WI38 (cell line): ENCODE measurements at regions not wholly inside any gene's neighbourhood (a gene's known extent, or its start where the extent isn't known, plus 50 kb on each side); places are given as distances from the start of the nearest gene placed in this dataset.
"Not testable (repeated sequence)": the region's sequence is repeated elsewhere in the genome, so short reads cannot be mapped to it uniquely, and the experiment has no call there.

ENCODE experiments used
- H3K4me3 ChIP-seq: 2 replicates; pipeline ENCODE4 v1.5.1; 2011; ENCODE audit warnings: low read depth, mild to moderate bottlenecking, control low read depth, low read length
- TF ChIP-seq, protein P1 (sequence below): IDR thresholded peaks from 2 replicates; pipeline ENCODE4 v1.5.1; 2012; ENCODE audit warnings: low read depth, mild to moderate bottlenecking, control low read depth, low read length

- no peak overlapping the region for H3K4me3 ChIP-seq
- TF ChIP-seq, protein P1, sequence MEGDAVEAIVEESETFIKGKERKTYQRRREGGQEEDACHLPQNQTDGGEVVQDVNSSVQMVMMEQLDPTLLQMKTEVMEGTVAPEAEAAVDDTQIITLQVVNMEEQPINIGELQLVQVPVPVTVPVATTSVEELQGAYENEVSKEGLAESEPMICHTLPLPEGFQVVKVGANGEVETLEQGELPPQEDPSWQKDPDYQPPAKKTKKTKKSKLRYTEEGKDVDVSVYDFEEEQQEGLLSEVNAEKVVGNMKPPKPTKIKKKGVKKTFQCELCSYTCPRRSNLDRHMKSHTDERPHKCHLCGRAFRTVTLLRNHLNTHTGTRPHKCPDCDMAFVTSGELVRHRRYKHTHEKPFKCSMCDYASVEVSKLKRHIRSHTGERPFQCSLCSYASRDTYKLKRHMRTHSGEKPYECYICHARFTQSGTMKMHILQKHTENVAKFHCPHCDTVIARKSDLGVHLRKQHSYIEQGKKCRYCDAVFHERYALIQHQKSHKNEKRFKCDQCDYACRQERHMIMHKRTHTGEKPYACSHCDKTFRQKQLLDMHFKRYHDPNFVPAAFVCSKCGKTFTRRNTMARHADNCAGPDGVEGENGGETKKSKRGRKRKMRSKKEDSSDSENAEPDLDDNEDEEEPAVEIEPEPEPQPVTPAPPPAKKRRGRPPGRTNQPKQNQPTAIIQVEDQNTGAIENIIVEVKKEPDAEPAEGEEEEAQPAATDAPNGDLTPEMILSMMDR = no peak
Observed at GRCh38 chr12:9363145-9363544, 154.9 kb upstream of the PZP start.

GRCh38 chr12:9361879-9362326 lies 153.7 kb upstream of the PZP start:
- no peak overlapping the region for H3K4me3 ChIP-seq
- TF ChIP-seq, protein P1 = no peak

DNA sequence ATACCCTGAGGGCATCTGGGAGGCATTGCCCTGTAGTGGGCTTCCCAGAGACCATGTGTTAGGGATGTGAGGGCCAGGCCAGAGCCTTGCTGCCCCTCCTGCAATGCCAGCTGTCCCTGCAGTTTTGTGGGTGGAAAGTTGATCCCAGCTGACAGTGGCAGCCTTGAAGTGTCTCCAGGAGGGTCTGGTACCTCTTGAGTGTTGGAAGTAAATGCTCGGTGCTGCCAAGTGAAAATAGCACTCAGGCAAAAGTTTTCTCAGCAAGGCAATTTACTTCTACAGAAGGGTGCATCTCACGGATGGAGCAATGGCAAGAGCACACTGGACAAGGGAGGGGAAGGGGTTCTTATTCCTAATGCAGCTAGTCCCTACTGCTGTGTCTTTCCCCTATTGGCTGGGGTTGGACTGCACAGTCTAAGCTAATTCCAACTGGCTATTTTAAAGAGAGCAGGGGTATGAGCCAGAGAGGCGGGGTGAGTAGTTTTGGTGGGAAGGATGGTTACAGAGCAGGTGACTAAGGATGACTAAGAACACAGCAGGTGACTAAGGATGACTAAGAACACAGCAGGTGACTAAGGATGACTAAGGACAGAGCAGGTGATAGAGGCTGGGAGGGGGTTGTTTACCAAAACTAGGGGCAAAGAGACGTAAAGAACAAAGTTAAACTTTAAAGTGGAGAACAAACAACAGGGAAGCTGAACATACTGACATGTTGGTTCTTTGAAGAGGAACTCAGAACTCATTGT lies 146.0 kb upstream of the PZP start:
- H3K4me3 ChIP-seq = not testable (repeated sequence)

GRCh38 chr12:9351136-9351535 lies 142.9 kb upstream of the PZP start:
- H3K4me3 ChIP-seq = no peak overlapping the region
- TF ChIP-seq, protein P1 = no peak

DNA sequence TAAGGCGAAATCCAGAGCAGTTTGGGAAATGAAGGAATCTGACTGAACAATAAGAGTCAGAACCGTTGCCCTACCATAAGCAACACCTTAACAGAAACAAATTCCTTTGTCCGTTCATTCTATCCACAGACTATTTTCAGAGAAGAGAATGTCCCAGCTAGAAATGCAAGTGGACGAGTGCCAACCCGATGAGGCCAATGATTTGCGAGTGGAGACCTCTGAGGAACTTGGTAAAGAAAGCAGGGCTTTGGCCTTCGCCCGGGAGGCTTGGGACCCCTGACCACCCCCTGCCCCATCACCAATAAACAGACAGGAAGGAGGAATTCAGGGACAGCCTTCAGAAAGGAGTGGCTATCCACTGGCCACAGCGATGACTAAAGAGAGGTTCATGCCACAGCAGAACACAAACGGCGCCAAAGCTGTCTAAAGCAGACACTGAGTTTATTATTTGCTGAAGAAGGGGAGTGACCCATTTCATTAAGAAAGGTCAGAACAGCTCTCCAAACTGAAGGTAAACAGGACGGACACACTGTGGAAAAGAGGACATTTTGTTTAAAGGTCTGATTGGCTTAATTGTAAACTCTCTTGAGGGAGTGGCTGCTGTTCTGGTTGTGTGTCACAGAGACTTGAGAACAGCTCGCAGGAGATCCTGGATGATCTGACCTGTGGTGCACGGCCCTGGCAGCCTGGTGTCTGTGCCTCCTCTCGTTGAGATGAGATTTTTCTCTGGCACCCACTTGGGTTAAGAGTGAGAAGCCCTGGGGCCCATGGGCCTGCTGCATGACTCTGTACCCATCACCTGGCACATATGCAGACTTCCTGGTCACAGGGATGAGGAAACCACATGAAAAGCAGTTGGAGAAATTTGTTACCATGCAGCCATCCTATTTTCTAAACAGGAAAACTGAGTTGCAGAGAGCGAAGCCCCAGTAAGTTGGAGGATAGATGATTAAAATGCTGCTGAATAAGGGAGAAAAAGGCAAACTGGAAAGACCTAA lies 142.0 kb upstream of the PZP start:
- no peak overlapping the region for H3K4me3 ChIP-seq
- TF ChIP-seq, protein P1 = no peak

- H3K4me3 ChIP-seq = no peak overlapping the region
- TF ChIP-seq, protein P1 = no peak
Observed at GRCh38 chr12:9348906-9349518, 140.8 kb upstream of the PZP start.

DNA sequence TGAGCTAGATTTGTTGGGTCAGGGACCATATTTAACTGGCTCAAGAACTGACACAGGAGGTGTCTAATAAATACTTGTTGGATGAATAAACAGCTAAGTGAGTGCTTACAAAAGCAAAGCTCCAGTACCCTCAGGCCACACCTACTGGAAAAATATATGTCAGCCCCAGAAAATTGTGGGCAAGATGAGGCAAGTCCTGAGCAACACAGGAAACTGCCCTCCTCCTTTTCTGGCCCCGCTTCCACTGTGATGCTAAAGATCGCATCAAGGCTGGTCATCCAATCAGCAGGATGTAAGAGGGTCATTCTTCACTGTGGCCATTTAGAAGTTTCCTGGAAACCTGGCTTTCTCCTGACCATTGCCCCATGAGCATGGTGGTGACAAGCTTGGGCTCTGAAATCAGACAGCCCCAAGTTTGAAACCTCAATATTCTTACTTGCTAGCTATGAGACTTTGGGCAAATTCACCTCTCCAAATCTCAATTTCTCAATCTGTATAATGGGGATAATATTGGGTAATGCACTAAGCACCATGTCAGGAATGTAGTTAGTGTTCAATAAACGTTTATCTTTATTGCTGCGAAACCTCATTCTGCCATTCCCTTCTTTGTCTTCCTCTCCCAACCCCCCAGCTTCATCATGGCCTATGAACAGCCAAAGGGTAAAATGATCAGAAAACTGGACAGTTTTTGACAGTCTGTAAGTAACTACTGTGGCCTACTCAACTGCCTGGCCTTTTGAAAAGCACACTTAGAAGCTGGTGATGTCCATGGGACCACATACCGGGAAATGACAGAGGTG lies 139.3 kb upstream of the PZP start:
- TF ChIP-seq, protein P1 = no peak
- H3K4me3 ChIP-seq = no peak overlapping the region
